A549 (cell line): ENCODE measurements at regions not wholly inside any gene's neighbourhood (a gene's known extent, or its start where the extent isn't known, plus 50 kb on each side); places are given as distances from the start of the nearest gene placed in this dataset.

ENCODE experiments used
- CBX8 ChIP-seq: fragments of 200-600 bp; sonication (generic); IDR thresholded peaks from 2 replicates; pipeline ENCODE4 v1.6.1; 2016
- CTCF ChIP-seq: fragments of >200 bp; sonication (Bioruptor Twin); formaldehyde crosslinking; IDR thresholded peaks from 3 replicates; pipeline ENCODE4 v1.5.1; 2016
- HDAC2 ChIP-seq: fragments of 200-600 bp; sonication (generic); IDR thresholded peaks from 2 replicates; pipeline ENCODE4 v1.6.1; 2016
- MAFK ChIP-seq: fragments of 450-650 bp; IDR thresholded peaks from 2 replicates; pipeline ENCODE4 v1.6.1; 2014; ENCODE audit not compliant: partially characterized antibody

GRCh38 chr7:27420702-27421101, 178.1 kb downstream of the EVX1 start:
- no peak for TF ChIP-seq CTCF
- TF ChIP-seq HDAC2 = no peak
- TF ChIP-seq CBX8 = no peak
- TF ChIP-seq MAFK = no peak
